GM20000 (cell line): ENCODE measurements at regions not wholly inside any gene's neighbourhood (a gene's known extent, or its start where the extent isn't known, plus 50 kb on each side); places are given as distances from the start of the nearest gene placed in this dataset.

Source experiments
- DNase-seq: peaks from one replicate; pipeline ENCODE4 v3.0.0; 2012; ENCODE audit warnings: low spot score
- CTCF ChIP-seq: IDR thresholded peaks from 2 replicates; pipeline ENCODE4 v1.5.1; 2012; ENCODE audit warnings: mild to moderate bottlenecking, control low read depth; ENCODE audit errors: extremely low read depth, missing control alignments

GRCh38 chr6:106740287-106740686, 110.9 kb downstream of the QRSL1 start:
- no peak for TF ChIP-seq CTCF
- DNase-seq: no peak

GRCh38 chr6:106739387-106739786, 110.0 kb downstream of the QRSL1 start:
- TF ChIP-seq CTCF: no peak
- no peak for DNase-seq

GRCh38 chr6:106736502-106736901, 107.1 kb downstream of the QRSL1 start:
- no peak for TF ChIP-seq CTCF
- no peak for DNase-seq

- TF ChIP-seq CTCF: no peak
- no peak for DNase-seq
Observed at GRCh38 chr6:106735828-106736227, 106.5 kb downstream of the QRSL1 start.

GRCh38 chr6:106735136-106735633, 105.8 kb downstream of the QRSL1 start:
- no peak for DNase-seq
- TF ChIP-seq CTCF: no peak

- no peak for TF ChIP-seq CTCF
- DNase-seq: no peak
Observed at GRCh38 chr6:106733386-106733785, 104.0 kb downstream of the QRSL1 start.

GRCh38 chr6:106732376-106732940, 103.1 kb downstream of the QRSL1 start:
- no peak for TF ChIP-seq CTCF
- DNase-seq: no peak
